22Rv1 (cell line): ENCODE measurements at regions not wholly inside any gene's neighbourhood (a gene's known extent, or its start where the extent isn't known, plus 50 kb on each side); places are given as distances from the start of the nearest gene placed in this dataset.

ENCODE experiments used
- ZFX ChIP-seq: fragments of 450-650 bp; IDR thresholded peaks from 2 replicates; pipeline ENCODE4 v1.6.1; 2017; ENCODE audit warnings: antibody characterized with exemption, borderline replicate concordance
- TF ChIP-seq, protein P1 (sequence below): fragments of 450-650 bp; IDR thresholded peaks from 2 replicates; pipeline ENCODE4 v1.5.1; 2017; ENCODE audit warnings: mild to moderate bottlenecking

GRCh38 chr9:118108971-118109370, 404.8 kb downstream of the TLR4 start:
- TF ChIP-seq, protein P1, sequence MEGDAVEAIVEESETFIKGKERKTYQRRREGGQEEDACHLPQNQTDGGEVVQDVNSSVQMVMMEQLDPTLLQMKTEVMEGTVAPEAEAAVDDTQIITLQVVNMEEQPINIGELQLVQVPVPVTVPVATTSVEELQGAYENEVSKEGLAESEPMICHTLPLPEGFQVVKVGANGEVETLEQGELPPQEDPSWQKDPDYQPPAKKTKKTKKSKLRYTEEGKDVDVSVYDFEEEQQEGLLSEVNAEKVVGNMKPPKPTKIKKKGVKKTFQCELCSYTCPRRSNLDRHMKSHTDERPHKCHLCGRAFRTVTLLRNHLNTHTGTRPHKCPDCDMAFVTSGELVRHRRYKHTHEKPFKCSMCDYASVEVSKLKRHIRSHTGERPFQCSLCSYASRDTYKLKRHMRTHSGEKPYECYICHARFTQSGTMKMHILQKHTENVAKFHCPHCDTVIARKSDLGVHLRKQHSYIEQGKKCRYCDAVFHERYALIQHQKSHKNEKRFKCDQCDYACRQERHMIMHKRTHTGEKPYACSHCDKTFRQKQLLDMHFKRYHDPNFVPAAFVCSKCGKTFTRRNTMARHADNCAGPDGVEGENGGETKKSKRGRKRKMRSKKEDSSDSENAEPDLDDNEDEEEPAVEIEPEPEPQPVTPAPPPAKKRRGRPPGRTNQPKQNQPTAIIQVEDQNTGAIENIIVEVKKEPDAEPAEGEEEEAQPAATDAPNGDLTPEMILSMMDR: no peak
- TF ChIP-seq ZFX: no peak
